ENCODE measurements at regions not wholly inside any gene's neighbourhood (a gene's known extent, or its start where the extent isn't known, plus 50 kb on each side); places are given as distances from the start of the nearest gene placed in this dataset.

DNA sequence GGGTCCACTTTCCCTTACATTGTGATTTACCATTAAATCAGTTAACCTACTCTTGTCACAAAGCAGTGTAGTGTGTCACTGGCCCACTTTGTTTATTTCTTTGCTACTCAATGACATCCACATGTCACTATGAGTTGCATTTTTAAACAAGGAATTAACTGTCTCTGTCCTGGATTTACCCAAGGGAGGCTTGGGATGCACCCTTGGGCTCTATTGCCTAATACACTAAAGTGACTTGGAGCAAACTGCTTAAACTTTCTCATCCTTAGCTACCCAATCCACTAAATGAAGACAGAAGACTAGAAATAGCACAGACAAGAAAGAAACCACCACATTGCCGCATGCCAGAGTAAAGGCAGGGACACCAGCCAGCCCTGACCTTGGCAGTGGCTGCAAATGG lies 136.2 kb upstream of the TIAM1 start:
- TF ChIP-seq EZH2 (IDR thresholded peaks at IDR 0.05; ENCODE audit: borderline replicate concordance, low read depth, low read length, severe bottlenecking) = no peak
- TF ChIP-seq, protein P1, sequence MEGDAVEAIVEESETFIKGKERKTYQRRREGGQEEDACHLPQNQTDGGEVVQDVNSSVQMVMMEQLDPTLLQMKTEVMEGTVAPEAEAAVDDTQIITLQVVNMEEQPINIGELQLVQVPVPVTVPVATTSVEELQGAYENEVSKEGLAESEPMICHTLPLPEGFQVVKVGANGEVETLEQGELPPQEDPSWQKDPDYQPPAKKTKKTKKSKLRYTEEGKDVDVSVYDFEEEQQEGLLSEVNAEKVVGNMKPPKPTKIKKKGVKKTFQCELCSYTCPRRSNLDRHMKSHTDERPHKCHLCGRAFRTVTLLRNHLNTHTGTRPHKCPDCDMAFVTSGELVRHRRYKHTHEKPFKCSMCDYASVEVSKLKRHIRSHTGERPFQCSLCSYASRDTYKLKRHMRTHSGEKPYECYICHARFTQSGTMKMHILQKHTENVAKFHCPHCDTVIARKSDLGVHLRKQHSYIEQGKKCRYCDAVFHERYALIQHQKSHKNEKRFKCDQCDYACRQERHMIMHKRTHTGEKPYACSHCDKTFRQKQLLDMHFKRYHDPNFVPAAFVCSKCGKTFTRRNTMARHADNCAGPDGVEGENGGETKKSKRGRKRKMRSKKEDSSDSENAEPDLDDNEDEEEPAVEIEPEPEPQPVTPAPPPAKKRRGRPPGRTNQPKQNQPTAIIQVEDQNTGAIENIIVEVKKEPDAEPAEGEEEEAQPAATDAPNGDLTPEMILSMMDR (IDR thresholded peaks at IDR 0.05; ENCODE audit: extremely low read depth in 1 of 2, insufficient read depth in 1 of 2, low read depth in 1 of 2, low read length in 2 of 2) = no peak
